Adrenal gland (tissue), 9 donors: ENCODE measurements at regions not wholly inside any gene's neighbourhood (a gene's known extent, or its start where the extent isn't known, plus 50 kb on each side); places are given as distances from the start of the nearest gene placed in this dataset.

Experiments
- DNase-seq, 7 donors: peaks; one replicate each; pipeline ENCODE4 v3.0.0-alpha.2; 2019 to 2020
- H3K27ac ChIP-seq, 5 donors: fragments of 200-600 bp; sonication (generic) in 4 of 5; 1 replicate in 3 of 5; 2 replicates in 2 of 5; pipeline versions ENCODE4 v1.5.1 to v1.8.0; 2016 to 2020; ENCODE audit warnings: mild to moderate bottlenecking in 1 of 5
- H3K27me3 ChIP-seq: fragments of 200-600 bp; 2 replicates; pipeline ENCODE4 v1.8.0; 2021
- H3K36me3 ChIP-seq, 2 donors: fragments of 200-600 bp; replicated peaks in 1 of 2; 1 replicate in 1 of 2; 2 replicates in 1 of 2; pipeline versions ENCODE4 v1.5.1 to v1.8.0; 2018 to 2022
- H3K4me1 ChIP-seq, 2 donors: fragments of 200-600 bp; replicated peaks in 1 of 2; 1 replicate in 1 of 2; 2 replicates in 1 of 2; pipeline versions ENCODE4 v1.5.1 to v1.8.0; 2018 to 2021
- H3K4me3 ChIP-seq, 4 donors: fragments of 200-600 bp; sonication (generic) in 3 of 4; one replicate each; pipeline ENCODE4 v1.5.1; 2016 to 2018
- H3K9me3 ChIP-seq, 3 donors: fragments of 200-600 bp; sonication (generic) in 1 of 3; replicated peaks in 1 of 3; 1 replicate in 2 of 3; 2 replicates in 1 of 3; pipeline versions ENCODE4 v1.5.1 to v1.8.0; 2016 to 2021
- POLR2A ChIP-seq, 2 donors: fragments of 450-650 bp; IDR thresholded peaks; one replicate each; pipeline ENCODE4 v1.6.1; 2017; ENCODE audit warnings: antibody characterized with exemption in 2 of 2, mild to moderate bottlenecking in 2 of 2, moderate library complexity in 1 of 2
- WGBS, 4 donors: extraction: QIAGEN DNeasy Blood & Tissue Kit in 2 of 4; methylation state at CpG; one replicate each; pipeline versions ENCODE4 v1.1.5 to v1.1.7; 2013 to 2017; 5-methylcytosine and 5-hydroxymethylcytosine counted together
- intact Hi-C, 2 donors: fragments of 100-400 bp; cut with DNase I; formaldehyde crosslinking; loops; one replicate each; pipeline versions ENCODE4 v1.14.1 to v1.15.0; 2022 to 2023
- TF ChIP-seq, protein P1 (sequence below), 6 experiments: fragments of 450-650 bp in 4 of 6; fragments of 200-600 bp in 2 of 6; sonication (generic) in 1 of 6; IDR thresholded peaks; 1 replicate in 5 of 6; 2 replicates in 1 of 6; pipeline versions ENCODE4 v1.5.1 to v1.8.0; 2016 to 2021; ENCODE audit warnings: antibody characterized with exemption in 6 of 6, mild to moderate bottlenecking in 2 of 6, moderate library complexity in 1 of 6
- donor health status: healthy with polysubstance abuse.
- donor health status: Bipolar disorder and iron deficiency.
- donor health status: DM: yes; HTN: yes; CAD: no.
- donor health status: DM: no; HTN: no; CAD: no.
- donor health status: DM: no; HTN: no; CAD: no.

DNA sequence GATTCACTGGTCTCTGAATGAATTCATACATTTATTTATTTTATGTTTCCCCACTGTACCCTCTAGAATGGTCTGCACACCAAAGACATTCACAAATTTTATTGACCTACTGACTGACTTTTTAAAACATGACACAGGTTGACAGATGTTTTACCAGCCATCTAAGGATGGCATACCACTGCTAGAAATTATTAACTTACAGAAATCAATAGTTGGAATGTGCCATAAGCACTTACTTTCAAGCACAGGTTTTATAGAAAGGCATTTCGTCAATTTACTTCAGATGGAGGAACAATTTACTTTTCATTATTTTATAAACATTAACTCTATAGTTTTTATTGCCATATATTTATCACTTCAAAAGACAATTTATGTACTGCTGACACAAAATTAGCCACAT lies 448.7 kb upstream of the FBXO33 start:
- H3K27ac ChIP-seq = no peak overlapping the region
- no peaks in the 10 kb centered on the region for H3K9me3 ChIP-seq
- intact Hi-C loops = no loop called here
- H3K4me1 ChIP-seq = no peaks in the 10 kb centered on the region
- no peak for DNase-seq
- WGBS, 4 donors = 81 to 93% (median 84%) methylated on average over 1 of the region's 1 CpG
- no peaks in the 10 kb centered on the region for H3K27me3 ChIP-seq
- no peak overlapping the region for H3K4me3 ChIP-seq
- H3K36me3 ChIP-seq = no peaks in the 10 kb centered on the region
- TF ChIP-seq POLR2A (IDR thresholded peaks at IDR 0.05) = no peak
- TF ChIP-seq, protein P1, sequence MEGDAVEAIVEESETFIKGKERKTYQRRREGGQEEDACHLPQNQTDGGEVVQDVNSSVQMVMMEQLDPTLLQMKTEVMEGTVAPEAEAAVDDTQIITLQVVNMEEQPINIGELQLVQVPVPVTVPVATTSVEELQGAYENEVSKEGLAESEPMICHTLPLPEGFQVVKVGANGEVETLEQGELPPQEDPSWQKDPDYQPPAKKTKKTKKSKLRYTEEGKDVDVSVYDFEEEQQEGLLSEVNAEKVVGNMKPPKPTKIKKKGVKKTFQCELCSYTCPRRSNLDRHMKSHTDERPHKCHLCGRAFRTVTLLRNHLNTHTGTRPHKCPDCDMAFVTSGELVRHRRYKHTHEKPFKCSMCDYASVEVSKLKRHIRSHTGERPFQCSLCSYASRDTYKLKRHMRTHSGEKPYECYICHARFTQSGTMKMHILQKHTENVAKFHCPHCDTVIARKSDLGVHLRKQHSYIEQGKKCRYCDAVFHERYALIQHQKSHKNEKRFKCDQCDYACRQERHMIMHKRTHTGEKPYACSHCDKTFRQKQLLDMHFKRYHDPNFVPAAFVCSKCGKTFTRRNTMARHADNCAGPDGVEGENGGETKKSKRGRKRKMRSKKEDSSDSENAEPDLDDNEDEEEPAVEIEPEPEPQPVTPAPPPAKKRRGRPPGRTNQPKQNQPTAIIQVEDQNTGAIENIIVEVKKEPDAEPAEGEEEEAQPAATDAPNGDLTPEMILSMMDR (IDR thresholded peaks at IDR 0.05) = no peak

GRCh38 chr14:39880106-39880695 lies 448.0 kb upstream of the FBXO33 start:
- DNase-seq = no peak
- Histone ChIP-seq H3K4me1 (no peaks in the 10 kb centered on the region), H3K36me3 (no peaks in the 10 kb centered on the region), H3K27me3 (no peaks in the 10 kb centered on the region), H3K27ac (no peak overlapping the region), H3K4me3 (no peak overlapping the region), H3K9me3 (no peaks in the 10 kb centered on the region)
- WGBS, 4 donors = 0 to 81% (median 67%) methylated on average over 1 of the region's 1 CpG
- intact Hi-C loops = no loop called here
- TF ChIP-seq, protein P1 (IDR thresholded peaks at IDR 0.05) = no peak
- TF ChIP-seq POLR2A (IDR thresholded peaks at IDR 0.05) = no peak

DNA sequence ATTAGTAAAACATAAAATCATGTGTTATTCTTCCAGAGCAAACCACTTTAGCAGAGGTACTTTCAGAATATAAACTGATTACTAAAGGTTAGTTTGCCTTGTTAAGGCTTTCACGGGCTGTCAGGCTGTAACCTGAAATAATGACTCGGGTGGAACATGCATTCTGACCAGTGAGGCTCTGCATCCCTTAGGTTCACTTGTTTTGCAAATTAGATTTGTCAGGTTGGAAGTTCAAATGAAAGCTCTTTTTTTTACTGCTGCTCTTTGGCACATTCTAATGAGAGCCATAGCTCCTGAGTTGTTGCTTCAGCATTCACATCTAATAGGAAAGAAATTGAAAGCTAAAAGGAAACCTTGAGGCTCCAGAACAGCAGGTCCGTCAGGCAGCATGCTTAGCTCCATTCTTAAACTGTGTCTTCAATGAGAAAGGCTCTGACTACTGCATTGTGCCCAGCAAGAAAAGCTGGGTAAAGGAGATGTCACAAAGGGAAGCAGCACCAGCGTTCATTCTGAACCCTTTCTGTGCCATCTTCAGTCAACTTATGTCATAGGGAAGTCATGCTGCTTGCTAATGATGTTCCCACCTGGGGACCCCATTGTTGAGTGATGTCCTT lies 445.5 kb upstream of the FBXO33 start:
- TF ChIP-seq, protein P1 (IDR thresholded peaks at IDR 0.05) = no peak
- no peak for TF ChIP-seq POLR2A (IDR thresholded peaks at IDR 0.05)
- Histone ChIP-seq H3K27me3 (no peaks in the 10 kb centered on the region), H3K4me1 (no peaks in the 10 kb centered on the region), H3K36me3 (no peaks in the 10 kb centered on the region), H3K9me3 (no peaks in the 10 kb centered on the region), H3K4me3 (no peak overlapping the region), H3K27ac (no peak overlapping the region)
- WGBS, 4 donors = 51 to 70% (median 60%) methylated on average over 4 of the region's 4 CpGs
- intact Hi-C loops = no loop called here
- no peak for DNase-seq

DNA sequence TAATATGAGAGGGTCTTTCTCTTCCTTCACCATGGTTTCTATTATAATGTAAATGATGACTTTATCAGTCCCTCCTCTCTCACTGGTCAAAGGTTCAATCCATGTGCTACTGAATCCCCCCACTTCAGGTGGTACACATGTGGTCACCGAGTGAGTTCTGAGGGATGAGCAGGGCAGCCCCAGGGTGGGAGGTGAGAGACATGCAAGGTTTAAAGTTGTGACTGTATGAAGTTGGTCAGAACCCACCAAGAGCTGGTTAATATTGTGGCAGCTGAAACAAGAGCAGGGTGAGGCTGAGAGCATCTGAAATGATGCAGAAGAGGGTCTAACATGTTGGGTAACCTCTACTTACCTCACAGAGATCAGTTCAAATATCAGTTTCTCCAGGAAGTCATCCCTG lies 444.7 kb upstream of the FBXO33 start:
- no peak for TF ChIP-seq POLR2A (IDR thresholded peaks at IDR 0.05)
- TF ChIP-seq, protein P1 (IDR thresholded peaks at IDR 0.05) = no peak
- 68 to 91% (median 85%) methylated on average over 1 of the region's 1 CpG for whole genome bisulfite sequencing, 4 donors

More for the DNA sequence above, 444.7 kb upstream of the FBXO33 start:
- no peaks in the 10 kb centered on the region for H3K4me1 ChIP-seq
- H3K36me3 ChIP-seq = no peaks in the 10 kb centered on the region
- intact Hi-C loops = no loop called here
- no peaks in the 10 kb centered on the region for H3K9me3 ChIP-seq
- no peak for DNase-seq
- no peak overlapping the region for H3K27ac ChIP-seq
- H3K27me3 ChIP-seq = no peaks in the 10 kb centered on the region
- no peak overlapping the region for H3K4me3 ChIP-seq
